CD14-positive monocyte (primary cell): ENCODE measurements at regions not wholly inside any gene's neighbourhood (a gene's known extent, or its start where the extent isn't known, plus 50 kb on each side); places are given as distances from the start of the nearest gene placed in this dataset.

Experiments used
- DNase-seq, 3 donors: peaks; one replicate each; pipeline ENCODE4 v3.0.0-alpha.2; 2011 to 2022
- H2AFZ ChIP-seq: 2 replicates; pipeline ENCODE4 v1.6.0; 2012; ENCODE audit warnings: mild to moderate bottlenecking, low read depth, low read length, inconsistent platforms; ENCODE audit not compliant: insufficient read depth, poor library complexity, severe bottlenecking
- H3K27ac ChIP-seq, 2 donors: 1 replicate in 1 of 2; 2 replicates in 1 of 2; pipeline ENCODE4 v1.5.1; 2012 to 2013; ENCODE audit warnings: low read length in 2 of 2, control low read depth in 1 of 2, inconsistent platforms in 1 of 2, low read depth in 1 of 2, mild to moderate bottlenecking in 1 of 2
- H3K27me3 ChIP-seq, 2 donors: one replicate each; pipeline versions ENCODE4 v1.6.0 to v1.6.1; 2011 to 2013; ENCODE audit warnings: low read length in 2 of 2; ENCODE audit not compliant: control insufficient read depth in 2 of 2, insufficient read depth in 2 of 2
- H3K36me3 ChIP-seq, 2 donors: replicated peaks in 1 of 2; 1 replicate in 1 of 2; 2 replicates in 1 of 2; pipeline versions ENCODE4 v1.5.1 to v1.6.1; 2012 to 2013; ENCODE audit warnings: low read length in 2 of 2, control low read depth in 1 of 2, inconsistent platforms in 1 of 2, mild to moderate bottlenecking in 1 of 2; ENCODE audit not compliant: insufficient read depth in 2 of 2, control insufficient read depth in 1 of 2
- H3K4me1 ChIP-seq, 2 donors: 1 replicate in 1 of 2; 2 replicates in 1 of 2; pipeline versions ENCODE4 v1.5.1 to v1.6.1; 2012 to 2013; ENCODE audit warnings: low read length in 2 of 2, control low read depth in 1 of 2, inconsistent platforms in 1 of 2, mild to moderate bottlenecking in 1 of 2, moderate library complexity in 1 of 2; ENCODE audit not compliant: insufficient read depth in 2 of 2, control insufficient read depth in 1 of 2
- H3K4me2 ChIP-seq: replicated peaks from 2 replicates; pipeline ENCODE3; 2012; ENCODE audit warnings: low read length, moderate library complexity, mild to moderate bottlenecking; ENCODE audit not compliant: poor library complexity, severe bottlenecking; ENCODE audit errors: extremely low read depth
- H3K4me3 ChIP-seq, 3 experiments: fragments of 200-600 bp in 1 of 3; sonication (generic) in 1 of 3; replicated peaks in 1 of 3; 1 replicate in 2 of 3; 2 replicates in 1 of 3; pipeline ENCODE4 v1.5.1; 2011 to 2013; ENCODE audit warnings: low read length in 3 of 3, mild to moderate bottlenecking in 3 of 3, control low read depth in 2 of 3, low read depth in 2 of 3, inconsistent platforms in 1 of 3, moderate library complexity in 1 of 3
- H3K79me2 ChIP-seq: 2 replicates; pipeline ENCODE4 v1.6.0; 2012; ENCODE audit warnings: mild to moderate bottlenecking, control low read depth, inconsistent platforms, low read length, moderate library complexity; ENCODE audit not compliant: insufficient read depth
- H3K9ac ChIP-seq: 2 replicates; pipeline ENCODE4 v1.6.0; 2017; ENCODE audit warnings: low read length, mild to moderate bottlenecking; ENCODE audit not compliant: insufficient read depth, poor library complexity, severe bottlenecking
- H3K9me3 ChIP-seq, 2 donors: replicated peaks in 1 of 2; 1 replicate in 1 of 2; 2 replicates in 1 of 2; pipeline versions ENCODE4 v1.5.1 to v1.6.1; 2012 to 2013; ENCODE audit warnings: low read length in 2 of 2, control low read depth in 1 of 2; ENCODE audit not compliant: control insufficient read depth in 1 of 2, insufficient read depth in 1 of 2
- H4K20me1 ChIP-seq: 2 replicates; pipeline ENCODE4 v1.6.0; 2012; ENCODE audit warnings: mild to moderate bottlenecking, low read length, control low read depth, moderate library complexity; ENCODE audit not compliant: insufficient read depth
- H3K27ac Mint-ChIP-seq, 7 donors: one replicate each; pipeline ENCODE4 v1.8.0; 2020; ENCODE audit warnings: mild to moderate bottlenecking in 7 of 7, mixed read lengths in 7 of 7, moderate library complexity in 6 of 7, inconsistent platforms in 2 of 7
- H3K27me3 Mint-ChIP-seq, 3 donors: one replicate each; pipeline ENCODE4 v1.8.0; 2021 to 2022; ENCODE audit warnings: low read depth in 3 of 3, mild to moderate bottlenecking in 3 of 3, mixed read lengths in 3 of 3, moderate library complexity in 3 of 3, inconsistent platforms in 1 of 3
- H3K36me3 Mint-ChIP-seq, 2 donors: one replicate each; pipeline ENCODE4 v1.8.0; 2020; ENCODE audit warnings: mixed read lengths in 2 of 2, inconsistent platforms in 1 of 2, mild to moderate bottlenecking in 1 of 2
- H3K4me1 Mint-ChIP-seq: one replicate; pipeline ENCODE4 v1.8.0; 2020; ENCODE audit warnings: mild to moderate bottlenecking, mixed read lengths
- H3K4me3 Mint-ChIP-seq, 2 donors: one replicate each; pipeline ENCODE4 v1.8.0; 2020; ENCODE audit warnings: mild to moderate bottlenecking in 2 of 2, mixed read lengths in 2 of 2, moderate library complexity in 1 of 2
- H3K9me3 Mint-ChIP-seq, 7 donors: one replicate each; pipeline ENCODE4 v1.8.0; 2020 to 2022; ENCODE audit warnings: mixed read lengths in 7 of 7, mild to moderate bottlenecking in 6 of 7, moderate library complexity in 6 of 7, inconsistent platforms in 2 of 7
- WGBS: methylation state at CpG from one replicate; pipeline ENCODE4 v1.1.5; 2013; ENCODE audit warnings: missing lambda C conversion rate; ENCODE audit not compliant: insufficient coverage; 5-methylcytosine and 5-hydroxymethylcytosine counted together
- intact Hi-C, 2 donors: fragments of 100-400 bp; cut with micrococcal nuclease; formaldehyde crosslinking; loops; one replicate each; pipeline versions ENCODE4 v1.15.0 to v1.15.1; 2023
- TF ChIP-seq, protein P1 (sequence below): fragments of 200-600 bp; IDR thresholded peaks from one replicate; pipeline ENCODE4 v1.8.0; 2022; ENCODE audit warnings: antibody characterized with exemption, mild to moderate bottlenecking

DNA sequence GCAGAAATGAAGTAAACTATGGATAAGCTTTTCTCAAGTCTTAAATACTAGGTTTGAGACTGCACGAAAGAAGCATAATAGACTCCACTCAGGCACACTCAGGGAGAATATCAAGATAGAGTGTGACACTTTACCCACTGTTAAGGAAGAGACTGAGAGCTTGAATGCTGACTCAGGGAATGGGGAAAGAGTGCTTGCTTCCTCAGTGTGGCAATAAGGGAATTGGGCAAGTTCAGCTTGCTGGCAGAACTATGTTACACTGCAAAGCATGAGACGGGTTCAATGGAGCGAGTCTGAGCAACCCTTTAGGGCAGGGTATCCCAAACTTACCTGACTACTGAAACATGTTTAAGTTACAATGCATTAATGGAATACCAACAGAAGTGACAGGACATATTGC is 237.7 kb upstream of the MEF2C start:
- Mint-ChIP-seq H3K36me3 (no peaks in the 10 kb centered on the region), H3K4me3 (peak overlapping the region in 1 of 2 donors; percentile 73), H3K4me1 (peaks cover 13% of the 10 kb centered on the region), H3K27ac (peak overlapping the region in 1 of 7 donors; percentile 73), H3K27me3 (peaks cover 0 to 2% (median 0%) of the 10 kb centered on the region in 3 donors), H3K9me3 (peaks cover 0 to 7% (median 0%) of the 10 kb centered on the region in 7 donors)
- no peak overlapping the region for H2AFZ ChIP-seq
- peaks cover 25 to 40% of the 10 kb centered on the region in 2 donors for H3K4me1 ChIP-seq
- H3K4me2 ChIP-seq, result peak overlapping the region; percentile 64
- no peaks in the 10 kb centered on the region for H3K79me2 ChIP-seq
- no peaks in the 10 kb centered on the region for H3K27me3 ChIP-seq
- no peaks in the 10 kb centered on the region for H4K20me1 ChIP-seq
- DNase-seq, result peak; percentile 87 to 92 (median 90)
- H3K9me3 ChIP-seq, result no peaks in the 10 kb centered on the region
- no peak overlapping the region for H3K9ac ChIP-seq
- peak overlapping the region in 1 of 2 donors; percentile 58 for H3K27ac ChIP-seq
- intact Hi-C loops, result no loop called here
- H3K4me3 ChIP-seq, result peak overlapping the region in 1 of 3 experiments; percentile 49
- 0% methylated on average over 2 of the region's 3 CpGs for WGBS
- H3K36me3 ChIP-seq, result no peaks in the 10 kb centered on the region
- TF ChIP-seq, protein P1, sequence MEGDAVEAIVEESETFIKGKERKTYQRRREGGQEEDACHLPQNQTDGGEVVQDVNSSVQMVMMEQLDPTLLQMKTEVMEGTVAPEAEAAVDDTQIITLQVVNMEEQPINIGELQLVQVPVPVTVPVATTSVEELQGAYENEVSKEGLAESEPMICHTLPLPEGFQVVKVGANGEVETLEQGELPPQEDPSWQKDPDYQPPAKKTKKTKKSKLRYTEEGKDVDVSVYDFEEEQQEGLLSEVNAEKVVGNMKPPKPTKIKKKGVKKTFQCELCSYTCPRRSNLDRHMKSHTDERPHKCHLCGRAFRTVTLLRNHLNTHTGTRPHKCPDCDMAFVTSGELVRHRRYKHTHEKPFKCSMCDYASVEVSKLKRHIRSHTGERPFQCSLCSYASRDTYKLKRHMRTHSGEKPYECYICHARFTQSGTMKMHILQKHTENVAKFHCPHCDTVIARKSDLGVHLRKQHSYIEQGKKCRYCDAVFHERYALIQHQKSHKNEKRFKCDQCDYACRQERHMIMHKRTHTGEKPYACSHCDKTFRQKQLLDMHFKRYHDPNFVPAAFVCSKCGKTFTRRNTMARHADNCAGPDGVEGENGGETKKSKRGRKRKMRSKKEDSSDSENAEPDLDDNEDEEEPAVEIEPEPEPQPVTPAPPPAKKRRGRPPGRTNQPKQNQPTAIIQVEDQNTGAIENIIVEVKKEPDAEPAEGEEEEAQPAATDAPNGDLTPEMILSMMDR, result no peak

DNA sequence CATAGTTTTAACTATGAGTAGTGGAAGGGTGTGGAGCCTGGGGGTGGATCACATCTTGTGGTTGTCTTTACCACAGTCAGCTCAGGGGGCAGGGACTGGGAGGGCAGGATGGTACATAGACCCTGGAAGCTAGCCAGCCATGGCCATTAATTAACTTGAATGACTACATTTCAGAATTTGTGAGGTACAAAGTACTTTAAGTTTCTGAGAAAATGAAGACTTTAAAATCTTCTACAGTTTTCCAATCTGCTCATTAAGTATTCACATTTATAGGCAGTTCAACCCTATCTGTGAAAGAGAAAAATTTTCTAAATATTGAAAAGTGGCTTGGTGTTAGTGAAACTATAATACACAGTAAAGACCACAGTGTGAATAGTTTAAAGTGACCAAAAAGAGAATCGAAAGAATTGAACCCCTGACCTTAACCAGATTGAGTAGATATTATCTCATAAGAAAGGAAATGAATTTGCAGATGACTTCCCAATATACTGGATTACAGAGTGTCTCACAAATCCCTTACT is 234.2 kb upstream of the MEF2C start:
- H3K79me2 ChIP-seq, result no peaks in the 10 kb centered on the region
- DNase-seq, result peak in 1 of 3 donors; percentile 7
- H3K27me3 ChIP-seq, result no peaks in the 10 kb centered on the region
- H3K4me1 Mint-ChIP-seq, result peaks cover 11% of the 10 kb centered on the region
- no peaks in the 10 kb centered on the region for H3K9me3 ChIP-seq
- no peak overlapping the region for H3K4me2 ChIP-seq
- no peaks in the 10 kb centered on the region for H4K20me1 ChIP-seq
- TF ChIP-seq, protein P1, result no peak
- no peak overlapping the region for H2AFZ ChIP-seq
- H3K27me3 Mint-ChIP-seq, result peaks cover 0 to 2% (median 0%) of the 10 kb centered on the region in 3 donors
- H3K9ac ChIP-seq, result no peak overlapping the region
- no CpG with 5 or more reads among the region's 1 CpG for WGBS
- intact Hi-C loops, result no loop called here
- H3K27ac ChIP-seq, result no peak overlapping the region
- H3K9me3 Mint-ChIP-seq, result peaks cover 0 to 2% (median 0%) of the 10 kb centered on the region in 7 donors
- H3K4me1 ChIP-seq, result peaks cover 25 to 40% of the 10 kb centered on the region in 2 donors
- peak overlapping the region in 2 of 7 donors; percentile 63 to 71 for H3K27ac Mint-ChIP-seq
- H3K36me3 Mint-ChIP-seq, result no peaks in the 10 kb centered on the region
- no peaks in the 10 kb centered on the region for H3K36me3 ChIP-seq
- H3K4me3 Mint-ChIP-seq, result no peak overlapping the region
- no peak overlapping the region for H3K4me3 ChIP-seq
